Erythroblast (primary cell): ENCODE measurements at regions not wholly inside any gene's neighbourhood (a gene's known extent, or its start where the extent isn't known, plus 50 kb on each side); places are given as distances from the start of the nearest gene placed in this dataset.
"Not testable (repeated sequence)": the region's sequence is repeated elsewhere in the genome, so short reads cannot be mapped to it uniquely, and the experiment has no call there.

Source experiments
- DNase-seq, 2 experiments: peaks; one replicate each; lab custom pipeline; 2025; lab: John Stamatoyannopoulos, UW
- GATA1 ChIP-seq: IDR thresholded peaks from 2 replicates; pipeline ENCODE4 v1.6.1; 2011; ENCODE audit warnings: low read depth, mild to moderate bottlenecking, control low read depth, low read length, moderate library complexity
- POLR2A ChIP-seq: IDR thresholded peaks from 2 replicates; pipeline ENCODE4 v1.6.1; 2011; ENCODE audit warnings: mild to moderate bottlenecking, low read length

DNA sequence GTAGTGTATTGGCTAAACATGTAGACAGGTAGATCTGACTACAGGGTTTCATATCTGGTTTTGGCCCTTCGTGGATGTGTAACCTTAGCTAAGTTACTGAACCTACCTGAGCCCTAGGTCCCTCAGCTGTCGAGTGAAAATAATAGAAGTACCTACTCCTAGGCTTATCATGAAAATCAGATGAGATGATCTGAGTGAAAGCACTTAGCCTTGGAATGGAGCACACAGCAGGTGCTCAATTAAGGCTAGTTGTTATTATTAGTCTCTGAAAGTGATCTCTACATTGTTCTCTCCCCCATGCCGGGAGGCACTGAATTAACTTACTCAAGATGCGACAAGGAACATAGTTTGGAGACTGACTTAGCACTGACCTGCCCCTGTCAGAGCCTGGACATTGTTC, 174.7 kb upstream of the ZNF217 start:
- TF ChIP-seq GATA1, result no peak
- TF ChIP-seq POLR2A, result no peak
- DNase-seq, result peak in 1 of 2 experiments; percentile 10

GRCh38 chr20:53767206-53767930, 173.7 kb upstream of the ZNF217 start:
- DNase-seq, result peak; percentile 59 to 69
- no peak for TF ChIP-seq GATA1
- no peak for TF ChIP-seq POLR2A

DNA sequence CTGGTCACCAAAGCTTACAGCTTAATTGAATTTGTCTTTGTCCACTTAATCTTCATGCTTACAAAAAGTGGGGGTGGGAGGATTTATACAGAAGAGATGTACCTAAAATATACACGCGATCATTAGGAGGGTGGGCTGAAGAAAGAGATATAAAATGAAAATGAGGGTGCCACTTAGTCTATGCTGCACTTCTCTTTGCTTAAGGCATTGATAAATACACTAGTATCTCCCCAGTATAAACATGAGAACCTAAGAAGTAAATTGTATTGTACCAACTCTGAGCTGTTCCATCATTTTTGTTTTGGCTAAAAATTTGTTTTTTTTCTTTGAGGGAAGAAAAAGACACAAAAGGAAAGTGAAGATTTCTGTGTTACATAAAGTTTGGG, 170.8 kb upstream of the ZNF217 start:
- TF ChIP-seq POLR2A (no peak), GATA1 (no peak)
- DNase-seq, result no peak

DNA sequence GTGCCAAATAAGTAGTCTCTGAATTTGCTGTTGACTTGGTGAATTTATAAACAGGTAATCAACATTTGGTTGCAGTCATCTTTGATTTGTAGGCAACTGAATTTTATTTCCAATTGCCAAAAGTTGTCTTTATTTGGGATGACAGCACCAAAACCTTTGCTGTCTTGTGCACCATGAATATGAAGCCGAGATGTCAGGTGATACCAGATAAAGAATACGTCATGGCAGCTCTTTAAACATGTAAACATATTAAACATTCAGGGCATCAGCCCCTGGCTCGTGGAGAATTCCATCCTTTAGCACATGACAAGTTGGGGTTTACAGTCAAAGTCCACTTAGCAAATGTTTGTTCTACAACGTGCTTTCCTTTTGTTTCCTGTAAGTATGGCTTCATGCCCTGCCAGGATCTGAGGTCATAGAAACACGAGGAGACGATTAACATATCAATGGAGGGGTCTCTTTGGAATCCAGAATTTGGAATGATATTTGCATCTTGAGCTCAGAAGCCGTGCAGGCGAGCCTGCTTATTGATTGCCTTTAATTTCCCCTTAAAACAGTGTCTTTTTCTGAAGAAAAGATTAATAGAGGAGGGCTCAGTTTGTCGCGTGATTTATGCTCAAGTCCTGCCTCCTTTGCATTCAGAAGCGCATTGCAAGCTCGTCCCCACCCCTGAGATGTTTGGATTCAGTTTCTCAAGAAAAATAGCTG, 170.2 kb upstream of the ZNF217 start:
- no peak for DNase-seq
- no peak for TF ChIP-seq POLR2A
- TF ChIP-seq GATA1, result no peak

GRCh38 chr20:53762423-53762798, 168.8 kb upstream of the ZNF217 start:
- not testable (repeated sequence) for DNase-seq

GRCh38 chr20:53760025-53760441, 166.4 kb upstream of the ZNF217 start:
- no peak for TF ChIP-seq GATA1
- no peak for TF ChIP-seq POLR2A
- no peak for DNase-seq

- TF ChIP-seq POLR2A (no peak), GATA1 (no peak)
- no peak for DNase-seq
Observed at GRCh38 chr20:53757472-53757913, 163.9 kb upstream of the ZNF217 start.

GRCh38 chr20:53755733-53756531, 162.3 kb upstream of the ZNF217 start:
- DNase-seq, result no peak
- no peak for TF ChIP-seq GATA1
- TF ChIP-seq POLR2A, result no peak

- no peak for DNase-seq
Observed at GRCh38 chr20:53753880-53754459, 160.3 kb upstream of the ZNF217 start.

GRCh38 chr20:53752971-53753879, 159.6 kb upstream of the ZNF217 start:
- DNase-seq, result peak; percentile 30 to 31
- TF ChIP-seq POLR2A, result no peak
- TF ChIP-seq GATA1, result no peak

More at GRCh38 chr20:53753880-53754459, 160.3 kb upstream of the ZNF217 start:
- no peak for TF ChIP-seq POLR2A
- no peak for TF ChIP-seq GATA1

DNA sequence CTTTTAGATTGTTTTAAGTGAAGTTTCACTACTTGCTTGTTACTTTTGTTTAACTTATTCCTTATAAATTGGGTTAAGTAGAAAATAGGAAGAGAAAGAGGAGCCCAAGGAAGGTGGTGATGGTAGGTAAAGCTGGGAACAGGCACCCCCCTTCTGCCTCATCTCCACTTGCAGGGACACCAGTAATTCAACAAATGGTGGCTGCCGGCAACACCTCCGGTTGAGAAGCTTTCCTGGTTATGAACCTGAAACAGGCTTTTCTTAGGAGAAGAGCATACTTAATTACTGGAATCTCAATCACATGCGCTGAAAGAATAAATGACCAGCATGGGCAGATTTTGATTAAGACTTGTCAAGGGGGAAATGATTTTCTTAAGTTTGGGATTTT, 158.9 kb upstream of the ZNF217 start:
- no peak for DNase-seq
- no peak for TF ChIP-seq GATA1
- no peak for TF ChIP-seq POLR2A

DNA sequence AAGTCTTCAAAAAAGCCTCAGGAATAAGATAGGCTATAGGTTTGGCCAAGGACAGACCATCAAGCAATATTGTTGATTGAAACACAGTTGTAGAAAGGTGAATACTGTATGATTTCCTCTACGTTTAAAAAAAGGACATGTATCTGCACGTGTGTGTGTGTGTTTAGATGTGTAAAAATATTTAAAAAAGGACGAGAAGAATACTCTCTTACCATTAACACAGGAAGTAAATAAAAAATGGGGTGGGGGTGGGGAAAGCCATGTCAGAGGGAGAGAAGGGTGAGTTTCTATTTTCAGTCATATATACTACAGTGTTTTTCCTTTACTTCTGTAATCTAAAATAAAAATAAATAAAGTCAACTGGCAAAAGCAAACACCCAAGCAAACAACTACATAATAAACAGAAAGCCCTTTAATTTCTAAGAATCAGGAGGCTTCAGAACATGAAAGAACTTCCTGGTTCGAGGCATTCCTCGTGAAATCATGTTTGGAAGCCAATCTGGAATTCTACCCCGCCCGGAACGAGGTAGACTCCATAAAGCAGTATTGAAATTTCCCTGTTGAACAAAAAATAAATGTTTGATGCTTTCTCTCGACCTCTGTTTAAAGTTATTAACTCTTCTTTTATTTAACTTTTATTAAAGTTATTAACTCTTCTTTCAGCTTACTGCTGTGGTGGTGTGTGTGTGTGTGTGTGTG, 158.1 kb upstream of the ZNF217 start:
- DNase-seq, result no peak
- TF ChIP-seq GATA1 (no peak), POLR2A (no peak)
